NB4 (cell line): ENCODE measurements at regions not wholly inside any gene's neighbourhood (a gene's known extent, or its start where the extent isn't known, plus 50 kb on each side); places are given as distances from the start of the nearest gene placed in this dataset.
A peak's percentile ranks its signal among the peaks of the same experiment; 100 is the strongest.

Source experiments
- DNase-seq: peaks from one replicate; pipeline ENCODE4 v3.0.0; 2010; ENCODE audit warnings: low read depth
- H3K4me3 ChIP-seq: one replicate; pipeline ENCODE4 v1.5.1; 2011; ENCODE audit warnings: mild to moderate bottlenecking, low read depth, low read length, moderate library complexity
- CTCF ChIP-seq: IDR thresholded peaks from one replicate; pipeline ENCODE4 v1.5.1; 2012; ENCODE audit warnings: low read depth, low read length
- MYC ChIP-seq: IDR thresholded peaks from 2 replicates; pipeline ENCODE4 v1.6.1; 2011; ENCODE audit warnings: low read depth, low read length
- POLR2A ChIP-seq: IDR thresholded peaks from 2 replicates; pipeline ENCODE4 v1.6.1; 2011; ENCODE audit warnings: mild to moderate bottlenecking; ENCODE audit not compliant: insufficient read length; ENCODE audit errors: extremely low read depth
- TF ChIP-seq, protein P1 (sequence below): IDR thresholded peaks from 2 replicates; pipeline ENCODE4 v1.6.1; 2011; ENCODE audit warnings: low read depth, low read length

DNA sequence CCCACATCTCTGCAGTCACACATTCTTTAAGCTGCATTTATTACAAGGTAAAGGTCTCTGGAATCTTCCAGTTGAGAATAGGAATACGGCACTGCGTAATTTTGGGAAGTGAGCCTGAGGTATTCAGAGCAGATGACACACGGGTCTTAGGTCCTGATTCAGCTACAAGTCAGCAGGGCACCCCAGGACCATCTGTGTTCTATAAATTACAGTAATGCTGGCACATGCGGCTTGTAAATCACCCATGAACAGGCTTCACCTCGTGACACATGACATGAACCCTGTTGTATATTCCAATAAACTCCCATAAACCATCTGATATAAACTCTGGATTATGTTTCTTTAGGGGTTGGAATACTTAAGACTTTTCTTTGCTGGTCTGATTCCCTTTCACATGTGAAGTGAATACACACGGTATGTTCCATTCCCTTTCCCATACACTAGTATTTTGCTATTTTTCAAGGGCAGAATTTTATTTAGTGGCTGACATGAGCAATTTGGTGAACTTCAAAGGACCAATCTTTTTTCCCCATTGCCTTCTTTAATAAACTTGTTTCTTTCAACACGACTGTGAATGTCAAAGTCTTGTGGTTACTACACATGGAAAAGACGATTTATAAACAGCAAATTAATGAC lies 298.6 kb downstream of the MEIS1 start:
- no peak for TF ChIP-seq POLR2A
- TF ChIP-seq CTCF, result no peak
- no peak overlapping the region for H3K4me3 ChIP-seq
- no peak for DNase-seq

GRCh38 chr2:66748939-66749338 lies 314.0 kb downstream of the MEIS1 start:
- TF ChIP-seq POLR2A (no peak), CTCF (no peak), MYC (0 out of 2 replicates have a peak, but pooled peaks have one; percentile 32)
- TF ChIP-seq, protein P1, sequence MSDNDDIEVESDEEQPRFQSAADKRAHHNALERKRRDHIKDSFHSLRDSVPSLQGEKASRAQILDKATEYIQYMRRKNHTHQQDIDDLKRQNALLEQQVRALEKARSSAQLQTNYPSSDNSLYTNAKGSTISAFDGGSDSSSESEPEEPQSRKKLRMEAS, result peak; percentile 81
- H3K4me3 ChIP-seq, result no peak overlapping the region
- DNase-seq, result peak; percentile 62

DNA sequence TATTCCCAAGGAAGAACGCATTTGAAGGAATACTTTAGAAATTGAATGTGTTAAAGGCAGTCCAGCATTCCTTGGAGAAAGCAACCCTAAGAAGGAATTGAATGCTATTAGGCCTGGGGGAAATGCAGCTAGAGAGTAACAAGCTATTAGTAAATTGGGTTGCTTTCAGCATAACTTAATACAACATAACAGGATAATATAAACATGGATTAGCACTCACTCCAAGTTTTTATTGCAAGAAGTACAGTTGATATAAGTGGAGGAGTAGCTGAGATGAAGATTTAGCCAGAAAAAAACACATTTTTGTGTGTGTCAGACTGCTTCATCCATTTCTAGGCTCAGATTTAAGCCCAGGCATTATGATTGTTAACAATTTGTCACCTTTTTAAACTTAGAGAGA lies 314.6 kb downstream of the MEIS1 start:
- no peak for TF ChIP-seq POLR2A
- no peak overlapping the region for H3K4me3 ChIP-seq
- DNase-seq, result no peak

- no peak for TF ChIP-seq CTCF
- no peak for TF ChIP-seq POLR2A
- TF ChIP-seq, protein P1, result no peak
- no peak for TF ChIP-seq MYC
- H3K4me3 ChIP-seq, result no peak overlapping the region
- DNase-seq, result no peak
These were observed 318.3 kb downstream of the MEIS1 start for GRCh38 chr2:66753257-66753656.

DNA sequence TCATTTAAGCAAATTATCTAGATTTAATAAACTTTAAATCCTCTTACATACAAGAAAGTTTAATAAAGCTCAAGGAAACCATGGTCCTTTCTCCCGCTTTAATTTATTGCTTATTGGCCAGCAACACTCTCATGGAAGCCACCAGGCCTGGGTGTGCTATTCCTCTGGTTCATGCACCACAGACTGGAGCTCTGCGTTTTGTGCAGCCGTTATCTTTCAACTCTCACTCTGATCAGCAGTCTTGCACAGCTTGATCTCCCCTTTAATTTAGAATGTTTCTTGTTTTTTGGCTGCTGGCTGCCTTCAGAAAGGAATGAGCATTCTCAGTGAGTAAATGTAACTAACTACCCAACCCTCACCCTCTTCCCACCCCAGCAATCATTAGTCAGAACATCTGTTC lies 318.7 kb downstream of the MEIS1 start:
- DNase-seq, result no peak
- TF ChIP-seq POLR2A (no peak), CTCF (no peak), MYC (no peak)
- TF ChIP-seq, protein P1, result no peak
- no peak overlapping the region for H3K4me3 ChIP-seq

GRCh38 chr2:66755974-66756373 lies 321.0 kb downstream of the MEIS1 start:
- no peak for DNase-seq
- TF ChIP-seq POLR2A (no peak), CTCF (no peak), MYC (no peak)
- TF ChIP-seq, protein P1, result no peak
- H3K4me3 ChIP-seq, result no peak overlapping the region
